Fibroblast of villous mesenchyme (primary cell): ENCODE measurements at regions not wholly inside any gene's neighbourhood (a gene's known extent, or its start where the extent isn't known, plus 50 kb on each side); places are given as distances from the start of the nearest gene placed in this dataset. TPM values are rescaled to one million over a fixed set of nuclear protein-coding genes. Genes with fewer than 3 reads are reported as not detected.

Experiments
- DNase-seq: peaks from one replicate; pipeline ENCODE4 v3.0.0-alpha.2; 2010; ENCODE audit warnings: low read depth
- H3K4me3 ChIP-seq: 2 replicates; pipeline ENCODE4 v1.5.1; 2011; ENCODE audit warnings: low read depth, mild to moderate bottlenecking, low read length
- small RNA-seq: library from RNA; depleted of rRNA; stranded (forward); fragments of <200 nt; gene quantifications from one replicate; pipeline ENCODE3, GENCODE V24; 2012
- TF ChIP-seq, protein P1 (sequence below): IDR thresholded peaks from 2 replicates; pipeline ENCODE4 v1.5.1; 2012; ENCODE audit warnings: low read depth, mild to moderate bottlenecking, low read length; ENCODE audit not compliant: insufficient read depth

- TF ChIP-seq, protein P1, sequence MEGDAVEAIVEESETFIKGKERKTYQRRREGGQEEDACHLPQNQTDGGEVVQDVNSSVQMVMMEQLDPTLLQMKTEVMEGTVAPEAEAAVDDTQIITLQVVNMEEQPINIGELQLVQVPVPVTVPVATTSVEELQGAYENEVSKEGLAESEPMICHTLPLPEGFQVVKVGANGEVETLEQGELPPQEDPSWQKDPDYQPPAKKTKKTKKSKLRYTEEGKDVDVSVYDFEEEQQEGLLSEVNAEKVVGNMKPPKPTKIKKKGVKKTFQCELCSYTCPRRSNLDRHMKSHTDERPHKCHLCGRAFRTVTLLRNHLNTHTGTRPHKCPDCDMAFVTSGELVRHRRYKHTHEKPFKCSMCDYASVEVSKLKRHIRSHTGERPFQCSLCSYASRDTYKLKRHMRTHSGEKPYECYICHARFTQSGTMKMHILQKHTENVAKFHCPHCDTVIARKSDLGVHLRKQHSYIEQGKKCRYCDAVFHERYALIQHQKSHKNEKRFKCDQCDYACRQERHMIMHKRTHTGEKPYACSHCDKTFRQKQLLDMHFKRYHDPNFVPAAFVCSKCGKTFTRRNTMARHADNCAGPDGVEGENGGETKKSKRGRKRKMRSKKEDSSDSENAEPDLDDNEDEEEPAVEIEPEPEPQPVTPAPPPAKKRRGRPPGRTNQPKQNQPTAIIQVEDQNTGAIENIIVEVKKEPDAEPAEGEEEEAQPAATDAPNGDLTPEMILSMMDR = no peak
- no peak overlapping the region for H3K4me3 ChIP-seq
- no peak for DNase-seq
Measured at GRCh38 chr2:216745453-216745852, 50.1 kb upstream of the IGFBP5 start.

Small RNAs in the stretch of these regions (small RNA-seq; reads per million reads assigned to genes)
- not detected for gene RNA5SP120
